ENCODE measurements at regions not wholly inside any gene's neighbourhood (a gene's known extent, or its start where the extent isn't known, plus 50 kb on each side); places are given as distances from the start of the nearest gene placed in this dataset.
A peak's percentile ranks its signal among the peaks of the same experiment; 100 is the strongest.

DNA sequence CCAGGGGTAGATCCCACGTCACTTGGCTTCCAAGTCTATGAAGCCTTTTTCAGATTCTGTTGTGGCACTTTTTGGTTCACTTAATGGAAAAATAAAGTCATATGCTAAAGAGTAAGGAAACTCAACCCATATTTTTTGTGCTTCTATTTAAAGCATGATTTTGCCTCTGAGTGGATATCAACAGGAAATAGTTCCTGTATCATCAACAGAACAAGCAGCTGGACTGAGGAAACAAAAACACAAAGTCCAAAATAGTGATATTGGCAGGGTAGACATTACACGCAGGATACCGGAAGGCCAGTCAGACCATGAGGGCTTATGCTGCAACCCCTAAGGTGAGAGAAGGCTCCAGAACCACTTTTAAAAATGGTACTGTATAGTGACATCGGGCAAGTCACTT, 248.3 kb upstream of the ANO5 start:
- Histone ChIP-seq H3K4me1 (ENCODE audit: control insufficient read depth in 1 of 2, low read depth in 2 of 2) (peaks cover 0 to 12% of the 10 kb centered on the region in 2 donors), H3K4me3 (no peak overlapping the region), H3K27me3 (replicated peaks; ENCODE audit: insufficient read depth) (no peaks in the 10 kb centered on the region), H3K27ac (peak overlapping the region in 1 of 2 donors; percentile 9), H3K9me3 (no peaks in the 10 kb centered on the region), H3K36me3 (no peaks in the 10 kb centered on the region)
- DNase-seq (ENCODE audit: low spot score) (no peak), ATAC-seq (ENCODE audit: insufficient number of reproducible peaks, low FRiP score, low read depth) (no peak)
- TF ChIP-seq, protein P1, sequence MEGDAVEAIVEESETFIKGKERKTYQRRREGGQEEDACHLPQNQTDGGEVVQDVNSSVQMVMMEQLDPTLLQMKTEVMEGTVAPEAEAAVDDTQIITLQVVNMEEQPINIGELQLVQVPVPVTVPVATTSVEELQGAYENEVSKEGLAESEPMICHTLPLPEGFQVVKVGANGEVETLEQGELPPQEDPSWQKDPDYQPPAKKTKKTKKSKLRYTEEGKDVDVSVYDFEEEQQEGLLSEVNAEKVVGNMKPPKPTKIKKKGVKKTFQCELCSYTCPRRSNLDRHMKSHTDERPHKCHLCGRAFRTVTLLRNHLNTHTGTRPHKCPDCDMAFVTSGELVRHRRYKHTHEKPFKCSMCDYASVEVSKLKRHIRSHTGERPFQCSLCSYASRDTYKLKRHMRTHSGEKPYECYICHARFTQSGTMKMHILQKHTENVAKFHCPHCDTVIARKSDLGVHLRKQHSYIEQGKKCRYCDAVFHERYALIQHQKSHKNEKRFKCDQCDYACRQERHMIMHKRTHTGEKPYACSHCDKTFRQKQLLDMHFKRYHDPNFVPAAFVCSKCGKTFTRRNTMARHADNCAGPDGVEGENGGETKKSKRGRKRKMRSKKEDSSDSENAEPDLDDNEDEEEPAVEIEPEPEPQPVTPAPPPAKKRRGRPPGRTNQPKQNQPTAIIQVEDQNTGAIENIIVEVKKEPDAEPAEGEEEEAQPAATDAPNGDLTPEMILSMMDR (IDR thresholded peaks at IDR 0.05), result no peak

DNA sequence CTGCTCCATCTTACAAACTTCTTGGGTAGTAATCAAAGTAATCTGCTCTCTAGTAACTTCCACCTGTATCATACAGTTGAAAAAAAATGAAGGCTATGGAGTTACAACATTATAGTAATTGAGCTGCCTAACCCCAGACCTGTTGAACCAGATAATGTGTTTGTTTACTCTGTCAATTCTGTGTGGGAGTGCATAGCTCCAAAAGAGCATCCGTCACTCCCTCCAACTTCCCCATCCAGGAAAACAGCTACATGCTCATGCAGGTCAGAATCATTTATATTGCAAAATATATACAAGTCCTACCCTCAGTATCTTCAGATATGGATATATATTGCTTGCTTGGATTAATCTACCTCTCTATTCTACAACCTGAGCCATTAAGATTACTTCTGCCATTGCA, 244.0 kb upstream of the ANO5 start:
- Histone ChIP-seq H3K4me3 (no peak overlapping the region), H3K27me3 (replicated peaks; ENCODE audit: insufficient read depth) (no peaks in the 10 kb centered on the region), H3K9me3 (no peaks in the 10 kb centered on the region), H3K4me1 (ENCODE audit: control insufficient read depth in 1 of 2, low read depth in 2 of 2) (peaks cover 0 to 12% of the 10 kb centered on the region in 2 donors), H3K27ac (no peak overlapping the region), H3K36me3 (no peaks in the 10 kb centered on the region)
- TF ChIP-seq, protein P1 (IDR thresholded peaks at IDR 0.05), result no peak
- ATAC-seq (ENCODE audit: insufficient number of reproducible peaks, low FRiP score, low read depth), result no peak
- no peak for DNase-seq (ENCODE audit: low spot score)

DNA sequence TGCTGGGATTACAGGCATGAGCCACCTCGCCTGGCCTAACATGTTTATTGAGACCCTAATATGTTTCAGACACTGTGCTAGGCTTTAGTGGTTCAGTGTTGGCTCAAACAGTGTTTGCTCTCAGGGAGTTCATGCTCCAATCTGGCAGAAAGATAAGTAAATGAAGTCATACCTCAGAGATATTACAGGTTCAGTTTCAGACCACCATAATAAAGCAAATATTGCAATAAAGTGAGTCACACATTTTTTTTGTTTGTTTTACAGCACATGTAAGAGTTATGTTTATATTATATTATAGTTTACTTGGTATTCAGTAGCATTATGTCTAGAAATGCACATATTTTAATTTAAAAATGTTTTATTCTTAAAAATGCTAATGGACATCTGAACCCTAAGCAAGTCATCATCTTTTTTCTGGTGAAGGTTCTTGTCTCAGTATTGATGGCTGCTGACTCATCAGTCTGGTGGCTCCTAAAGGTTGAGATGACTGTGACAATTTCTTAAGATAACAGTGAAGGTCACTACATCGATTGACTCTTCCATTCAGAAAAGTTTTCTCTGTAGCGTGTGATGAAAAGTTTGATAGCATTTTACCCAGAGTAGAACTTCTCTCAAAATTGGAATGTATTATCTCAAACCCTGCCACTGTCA, 243.0 kb upstream of the ANO5 start:
- no peaks in the 10 kb centered on the region for H3K9me3 ChIP-seq
- H3K4me3 ChIP-seq, result no peak overlapping the region
- DNase-seq (ENCODE audit: low spot score) (no peak), ATAC-seq (ENCODE audit: insufficient number of reproducible peaks, low FRiP score, low read depth) (no peak)
- H3K27me3 ChIP-seq (replicated peaks; ENCODE audit: insufficient read depth), result no peaks in the 10 kb centered on the region
- H3K27ac ChIP-seq, result no peak overlapping the region
- no peaks in the 10 kb centered on the region for H3K36me3 ChIP-seq
- peaks cover 0 to 5% of the 10 kb centered on the region in 2 donors for H3K4me1 ChIP-seq (ENCODE audit: control insufficient read depth in 1 of 2, low read depth in 2 of 2)
- TF ChIP-seq, protein P1 (IDR thresholded peaks at IDR 0.05), result no peak

DNA sequence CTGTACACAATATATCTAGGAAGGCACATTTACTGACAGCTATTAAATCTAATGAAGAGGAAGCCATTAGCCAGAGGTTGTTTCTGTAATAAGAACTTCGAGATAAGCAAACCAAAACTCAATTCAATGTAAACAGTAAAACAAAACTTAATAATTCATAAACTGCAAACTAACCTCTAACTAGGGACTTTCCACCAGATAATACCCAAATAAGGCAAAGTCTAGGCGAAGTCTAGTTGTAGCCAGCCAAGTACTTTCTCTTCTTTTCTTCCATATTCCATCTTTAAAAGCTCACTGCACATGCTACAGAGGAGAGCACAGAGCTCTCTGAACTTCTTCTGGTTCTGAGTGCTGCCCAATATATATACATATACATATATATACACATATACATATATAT, 229.9 kb upstream of the ANO5 start:
- no peaks in the 10 kb centered on the region for H3K36me3 ChIP-seq
- DNase-seq (ENCODE audit: low spot score) (no peak), ATAC-seq (ENCODE audit: insufficient number of reproducible peaks, low FRiP score, low read depth) (no peak)
- no peak overlapping the region for H3K27ac ChIP-seq
- TF ChIP-seq, protein P1 (IDR thresholded peaks at IDR 0.05), result no peak
- no peaks in the 10 kb centered on the region for H3K27me3 ChIP-seq (replicated peaks; ENCODE audit: insufficient read depth)
- no peak overlapping the region for H3K4me3 ChIP-seq
- H3K9me3 ChIP-seq, result no peaks in the 10 kb centered on the region
- no peaks in the 10 kb centered on the region for H3K4me1 ChIP-seq (ENCODE audit: control insufficient read depth in 1 of 2, low read depth in 2 of 2)

DNA sequence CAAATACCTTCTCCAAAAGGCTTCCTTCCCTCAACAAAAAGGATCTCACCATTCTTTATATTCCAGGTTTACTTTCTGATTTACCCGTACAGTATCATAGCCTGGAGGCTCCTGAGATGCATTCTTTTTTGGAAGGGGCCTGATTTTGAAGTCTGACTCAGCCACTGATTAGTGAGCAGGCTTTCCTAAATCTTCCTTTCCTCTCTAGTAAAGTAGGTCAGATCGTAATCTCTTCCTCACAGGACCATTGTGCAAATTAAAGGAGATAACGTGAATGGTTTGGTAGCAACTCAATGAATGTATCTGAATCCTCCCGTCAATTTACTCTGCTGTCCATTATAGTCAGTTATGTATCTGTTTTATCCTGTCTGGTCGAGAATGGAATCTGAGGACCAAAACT, 227.7 kb upstream of the ANO5 start:
- H3K27me3 ChIP-seq (replicated peaks; ENCODE audit: insufficient read depth), result no peaks in the 10 kb centered on the region
- H3K9me3 ChIP-seq, result no peaks in the 10 kb centered on the region
- H3K36me3 ChIP-seq, result no peaks in the 10 kb centered on the region
- no peak overlapping the region for H3K4me3 ChIP-seq
- H3K27ac ChIP-seq, result no peak overlapping the region
- no peak for ATAC-seq (ENCODE audit: insufficient number of reproducible peaks, low FRiP score, low read depth)
- TF ChIP-seq, protein P1 (IDR thresholded peaks at IDR 0.05), result no peak
- no peak for DNase-seq (ENCODE audit: low spot score)
- no peaks in the 10 kb centered on the region for H3K4me1 ChIP-seq (ENCODE audit: control insufficient read depth in 1 of 2, low read depth in 2 of 2)

All from thoracic aorta (tissue), 2 donors.